Stimulated activated memory B cell treated with anti-CD40 and anti-IgM and Interleukin-4, amounts not matched to agents 10 μg/mL and 1 μg/mL and 100 μg/mL, for 72 hours (primary cell): ENCODE measurements at regions not wholly inside any gene's neighbourhood (a gene's known extent, or its start where the extent isn't known, plus 50 kb on each side); places are given as distances from the start of the nearest gene placed in this dataset.
"Not testable (repeated sequence)": the region's sequence is repeated elsewhere in the genome, so short reads cannot be mapped to it uniquely, and the experiment has no call there.

Experiments used
- ATAC-seq: fragments of 150-1000 bp; cut with Tn5 transposase; 2 replicates; pipeline ENCODE4 v1.10.0; 2021
- H3K27ac Mint-ChIP-seq: one replicate; pipeline ENCODE4 v1.8.0; 2022; ENCODE audit warnings: mild to moderate bottlenecking, mixed read lengths
- H3K27me3 Mint-ChIP-seq: one replicate; pipeline ENCODE4 v1.8.0; 2022; ENCODE audit warnings: mixed read lengths
- H3K36me3 Mint-ChIP-seq: one replicate; pipeline ENCODE4 v1.8.0; 2022; ENCODE audit warnings: mixed read lengths
- H3K4me1 Mint-ChIP-seq: one replicate; pipeline ENCODE4 v1.8.0; 2022; ENCODE audit warnings: mixed read lengths
- H3K4me3 Mint-ChIP-seq: one replicate; pipeline ENCODE4 v1.8.0; 2022; ENCODE audit warnings: mild to moderate bottlenecking, moderate library complexity, mixed read lengths
- H3K9me3 Mint-ChIP-seq: one replicate; pipeline ENCODE4 v1.8.0; 2022; ENCODE audit warnings: mixed read lengths

GRCh38 chr2:155539028-155539427 lies 793.5 kb downstream of the NR4A2 start:
- not testable (repeated sequence) for H3K4me1 Mint-ChIP-seq, H3K27ac Mint-ChIP-seq, H3K9me3 Mint-ChIP-seq, H3K4me3 Mint-ChIP-seq, ATAC-seq, H3K27me3 Mint-ChIP-seq, H3K36me3 Mint-ChIP-seq

GRCh38 chr2:155528034-155528433 lies 804.5 kb downstream of the NR4A2 start:
- no peak overlapping the region for H3K27ac Mint-ChIP-seq
- ATAC-seq, result no peak
- H3K36me3 Mint-ChIP-seq, result no peaks in the 10 kb centered on the region
- H3K4me1 Mint-ChIP-seq, result no peaks in the 10 kb centered on the region
- H3K27me3 Mint-ChIP-seq, result no peaks in the 10 kb centered on the region
- H3K9me3 Mint-ChIP-seq, result no peaks in the 10 kb centered on the region
- H3K4me3 Mint-ChIP-seq, result no peak overlapping the region

DNA sequence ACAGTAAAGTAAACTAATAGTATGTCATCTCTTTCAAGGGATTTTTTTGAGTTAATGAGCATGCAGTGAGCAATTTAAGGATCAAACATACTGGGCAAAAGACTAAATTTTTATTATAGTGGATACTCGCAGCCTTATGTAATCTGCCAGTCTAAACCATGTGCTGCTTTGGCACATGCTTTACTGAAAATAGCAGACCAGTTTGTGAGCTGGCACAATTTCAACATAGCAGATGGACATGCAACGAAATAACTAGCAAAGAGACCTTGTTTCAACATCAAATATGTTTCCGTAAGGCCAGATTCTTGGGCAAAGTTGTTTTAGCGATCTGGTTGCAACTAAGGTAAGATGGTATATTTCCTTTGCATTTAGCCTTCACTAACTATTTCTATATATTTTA lies 807.3 kb downstream of the NR4A2 start:
- Mint-ChIP-seq H3K4me3 (no peak overlapping the region), H3K36me3 (no peaks in the 10 kb centered on the region), H3K27me3 (no peaks in the 10 kb centered on the region), H3K9me3 (no peaks in the 10 kb centered on the region), H3K27ac (no peak overlapping the region), H3K4me1 (no peaks in the 10 kb centered on the region)
- no peak for ATAC-seq

- no peak for ATAC-seq
- Mint-ChIP-seq H3K27me3 (no peaks in the 10 kb centered on the region), H3K4me1 (no peaks in the 10 kb centered on the region), H3K9me3 (no peaks in the 10 kb centered on the region), H3K36me3 (no peaks in the 10 kb centered on the region), H3K27ac (no peak overlapping the region), H3K4me3 (no peak overlapping the region)
These were observed 812.9 kb downstream of the NR4A2 start for GRCh38 chr2:155519529-155520130.

GRCh38 chr2:155518094-155518493 lies 814.4 kb downstream of the NR4A2 start:
- no peaks in the 10 kb centered on the region for H3K27me3 Mint-ChIP-seq

DNA sequence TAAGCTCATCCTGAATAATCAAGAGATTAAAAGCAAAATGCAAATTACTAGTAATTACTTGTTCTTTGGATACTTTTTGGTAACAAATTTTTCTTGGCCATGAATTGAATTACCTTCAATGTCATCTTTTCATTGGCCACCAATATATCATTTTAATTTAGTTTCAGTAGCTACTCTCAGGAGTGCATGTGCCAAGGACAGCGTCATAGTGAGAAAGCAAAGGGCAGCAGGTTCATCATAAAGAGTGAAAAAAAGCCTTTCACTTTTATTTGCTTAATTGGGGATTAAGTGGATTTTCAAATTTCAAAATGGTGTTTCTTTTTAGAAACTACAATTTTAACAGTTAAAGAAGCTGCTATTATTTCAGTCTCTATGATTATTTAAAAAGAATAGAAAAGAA lies 815.2 kb downstream of the NR4A2 start:
- Mint-ChIP-seq H3K27ac (no peak overlapping the region), H3K4me3 (no peak overlapping the region), H3K36me3 (no peaks in the 10 kb centered on the region), H3K9me3 (peaks cover 3% of the 10 kb centered on the region), H3K27me3 (no peaks in the 10 kb centered on the region), H3K4me1 (no peaks in the 10 kb centered on the region)
- ATAC-seq, result no peak

More at GRCh38 chr2:155518094-155518493, 814.4 kb downstream of the NR4A2 start:
- Mint-ChIP-seq H3K36me3 (no peaks in the 10 kb centered on the region), H3K4me3 (no peak overlapping the region), H3K4me1 (no peaks in the 10 kb centered on the region), H3K27ac (no peak overlapping the region), H3K9me3 (peaks cover 3% of the 10 kb centered on the region)
- no peak for ATAC-seq

DNA sequence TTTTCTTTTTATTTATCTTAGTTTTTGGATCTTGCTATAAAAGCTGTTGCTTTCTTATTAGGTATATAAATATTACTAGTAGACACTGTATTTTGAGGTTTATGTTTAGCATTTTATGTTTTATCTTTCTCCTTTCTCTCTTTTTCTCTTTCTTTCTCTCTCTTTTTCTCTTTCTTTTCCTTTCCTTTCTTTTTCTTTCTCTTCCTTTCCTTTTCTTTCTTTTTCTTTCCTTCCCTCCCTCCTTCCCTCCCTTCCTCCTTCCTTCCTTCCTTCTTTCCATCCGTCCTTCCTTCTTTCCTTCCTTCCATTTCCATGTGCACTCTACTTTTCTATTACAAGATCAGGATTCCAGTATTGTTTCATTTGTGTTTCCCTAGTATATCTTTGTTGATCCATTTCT lies 814.8 kb downstream of the KCNJ3 start:
- H3K36me3 Mint-ChIP-seq, result no peaks in the 10 kb centered on the region
- no peaks in the 10 kb centered on the region for H3K4me1 Mint-ChIP-seq
- no peak for ATAC-seq
- H3K9me3 Mint-ChIP-seq, result peaks cover 3% of the 10 kb centered on the region
- no peak overlapping the region for H3K4me3 Mint-ChIP-seq
- H3K27ac Mint-ChIP-seq, result no peak overlapping the region
- H3K27me3 Mint-ChIP-seq, result no peaks in the 10 kb centered on the region

DNA sequence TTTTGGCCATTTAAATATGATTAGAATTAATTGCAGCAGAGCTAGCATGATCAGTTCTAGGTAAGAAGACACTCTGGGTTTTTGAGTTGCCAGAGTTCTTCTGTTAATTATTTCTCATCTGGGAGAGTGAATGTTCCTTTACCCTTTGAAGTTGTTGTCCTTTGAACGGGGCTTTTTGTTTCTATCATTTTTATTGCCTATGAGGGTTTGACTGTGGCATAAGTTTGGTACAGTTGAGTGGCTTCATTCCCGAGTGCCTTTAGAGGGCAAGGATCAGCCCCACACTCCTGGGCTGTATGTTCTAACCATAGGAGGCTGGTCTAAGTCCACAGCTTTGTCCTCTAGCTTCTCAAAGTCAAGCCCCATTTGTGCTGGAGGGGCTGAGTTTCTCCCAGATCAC lies 804.3 kb downstream of the KCNJ3 start:
- Mint-ChIP-seq H3K9me3 (peaks cover 5% of the 10 kb centered on the region), H3K4me1 (no peaks in the 10 kb centered on the region), H3K27ac (no peak overlapping the region), H3K36me3 (no peaks in the 10 kb centered on the region), H3K27me3 (no peaks in the 10 kb centered on the region), H3K4me3 (no peak overlapping the region)
- no peak for ATAC-seq

- no peak overlapping the region for H3K27ac Mint-ChIP-seq
- H3K4me3 Mint-ChIP-seq, result no peak overlapping the region
- peaks cover 7% of the 10 kb centered on the region for H3K9me3 Mint-ChIP-seq
- ATAC-seq, result no peak
- no peaks in the 10 kb centered on the region for H3K4me1 Mint-ChIP-seq
- H3K27me3 Mint-ChIP-seq, result no peaks in the 10 kb centered on the region
- H3K36me3 Mint-ChIP-seq, result no peaks in the 10 kb centered on the region
These were observed 799.6 kb downstream of the KCNJ3 start for GRCh38 chr2:155498106-155498505.

DNA sequence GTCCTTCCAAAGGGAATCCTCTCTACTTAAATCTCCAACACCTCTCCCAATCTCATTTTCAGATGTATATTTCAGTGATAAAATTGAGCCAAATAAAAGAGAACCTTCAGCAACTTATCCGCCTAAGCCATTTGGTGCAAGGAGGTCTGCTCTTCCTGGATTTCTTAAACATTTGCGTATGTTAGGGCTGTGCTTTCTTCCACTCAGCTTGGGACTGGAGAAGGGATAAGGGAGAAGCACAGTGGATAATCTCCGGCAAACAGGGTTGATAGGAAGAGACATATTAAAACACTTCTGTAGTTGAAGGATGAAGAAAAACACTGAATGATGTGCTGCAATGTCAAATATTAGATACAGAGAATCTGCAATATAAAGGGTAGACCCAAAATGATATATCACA lies 796.2 kb downstream of the KCNJ3 start:
- ATAC-seq, result no peak
- H3K27me3 Mint-ChIP-seq, result no peaks in the 10 kb centered on the region
- no peak overlapping the region for H3K4me3 Mint-ChIP-seq
- H3K27ac Mint-ChIP-seq, result no peak overlapping the region
- no peaks in the 10 kb centered on the region for H3K4me1 Mint-ChIP-seq
- peaks cover 3% of the 10 kb centered on the region for H3K9me3 Mint-ChIP-seq
- H3K36me3 Mint-ChIP-seq, result no peaks in the 10 kb centered on the region

DNA sequence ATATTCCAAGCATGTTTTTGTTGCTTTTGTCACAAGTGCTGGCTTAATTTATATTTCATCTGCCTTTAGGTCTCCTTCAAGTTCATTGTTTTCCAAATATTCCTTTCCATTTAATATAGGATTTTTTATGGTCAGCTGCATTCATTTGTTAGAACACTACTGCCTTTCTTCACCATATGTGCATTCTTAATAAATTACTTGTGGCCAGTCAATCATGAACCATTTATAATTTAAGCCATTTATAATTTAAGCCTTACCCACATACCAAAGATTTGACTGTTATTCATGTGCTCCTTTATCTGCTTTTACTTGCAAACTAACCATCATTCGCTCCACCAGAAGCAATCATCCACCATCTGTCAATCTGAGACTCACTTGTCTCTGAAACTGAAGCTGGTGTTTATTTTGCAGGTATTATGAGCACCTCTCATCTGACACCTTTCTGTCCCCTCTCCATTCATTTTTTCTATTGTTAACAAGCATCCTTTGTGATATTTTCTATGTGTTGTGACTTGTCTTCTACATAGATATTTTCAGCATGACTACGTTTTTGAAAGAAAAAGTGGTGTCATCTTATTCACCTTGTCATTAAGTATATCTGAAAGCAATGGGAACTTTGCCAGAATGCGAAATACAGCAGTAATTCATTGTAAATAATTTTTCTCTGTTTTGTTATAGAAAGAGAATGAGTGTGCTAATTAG lies 786.8 kb downstream of the KCNJ3 start:
- H3K9me3 Mint-ChIP-seq, result peaks cover 3% of the 10 kb centered on the region
- no peak overlapping the region for H3K4me3 Mint-ChIP-seq
- ATAC-seq, result no peak
- H3K27ac Mint-ChIP-seq, result no peak overlapping the region
- H3K36me3 Mint-ChIP-seq, result no peaks in the 10 kb centered on the region
- H3K4me1 Mint-ChIP-seq, result no peaks in the 10 kb centered on the region
- H3K27me3 Mint-ChIP-seq, result no peaks in the 10 kb centered on the region

DNA sequence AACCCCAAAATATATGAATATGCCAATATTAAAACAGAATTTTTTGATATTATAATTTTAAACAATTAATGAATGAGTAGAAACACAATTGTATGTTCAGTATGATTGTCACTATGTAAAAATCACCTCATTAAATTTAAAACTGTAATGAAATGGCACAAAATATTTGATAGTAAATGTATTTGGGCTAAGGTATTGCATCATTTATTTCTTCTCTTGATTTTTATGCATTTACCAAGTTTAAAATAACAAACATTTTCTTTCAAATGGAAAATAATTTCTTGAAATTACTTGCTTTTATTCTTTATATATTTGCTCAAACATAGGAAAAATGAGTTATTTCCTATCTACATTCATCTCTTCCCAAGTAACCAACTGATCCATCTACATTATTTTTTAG lies 782.6 kb downstream of the KCNJ3 start:
- Mint-ChIP-seq H3K4me1 (no peaks in the 10 kb centered on the region), H3K27ac (no peak overlapping the region), H3K4me3 (no peak overlapping the region), H3K27me3 (no peaks in the 10 kb centered on the region), H3K36me3 (no peaks in the 10 kb centered on the region), H3K9me3 (peaks cover 5% of the 10 kb centered on the region)
- no peak for ATAC-seq

- not testable (repeated sequence) for H3K36me3 Mint-ChIP-seq, H3K27ac Mint-ChIP-seq, H3K4me1 Mint-ChIP-seq, H3K27me3 Mint-ChIP-seq, H3K9me3 Mint-ChIP-seq, H3K4me3 Mint-ChIP-seq, ATAC-seq
These were observed 773.5 kb downstream of the KCNJ3 start for GRCh38 chr2:155472018-155472417.

GRCh38 chr2:155456222-155456621 lies 757.7 kb downstream of the KCNJ3 start:
- ATAC-seq, result no peak
- Mint-ChIP-seq H3K27me3 (no peaks in the 10 kb centered on the region), H3K27ac (no peak overlapping the region), H3K4me3 (no peak overlapping the region), H3K4me1 (no peaks in the 10 kb centered on the region), H3K9me3 (no peaks in the 10 kb centered on the region), H3K36me3 (no peaks in the 10 kb centered on the region)

- H3K36me3 Mint-ChIP-seq, result no peaks in the 10 kb centered on the region
- peaks cover 6% of the 10 kb centered on the region for H3K9me3 Mint-ChIP-seq
- no peak overlapping the region for H3K4me3 Mint-ChIP-seq
- no peaks in the 10 kb centered on the region for H3K4me1 Mint-ChIP-seq
- no peak overlapping the region for H3K27ac Mint-ChIP-seq
- H3K27me3 Mint-ChIP-seq, result no peaks in the 10 kb centered on the region
- ATAC-seq, result no peak
These were observed 744.4 kb downstream of the KCNJ3 start for GRCh38 chr2:155442755-155443372.

DNA sequence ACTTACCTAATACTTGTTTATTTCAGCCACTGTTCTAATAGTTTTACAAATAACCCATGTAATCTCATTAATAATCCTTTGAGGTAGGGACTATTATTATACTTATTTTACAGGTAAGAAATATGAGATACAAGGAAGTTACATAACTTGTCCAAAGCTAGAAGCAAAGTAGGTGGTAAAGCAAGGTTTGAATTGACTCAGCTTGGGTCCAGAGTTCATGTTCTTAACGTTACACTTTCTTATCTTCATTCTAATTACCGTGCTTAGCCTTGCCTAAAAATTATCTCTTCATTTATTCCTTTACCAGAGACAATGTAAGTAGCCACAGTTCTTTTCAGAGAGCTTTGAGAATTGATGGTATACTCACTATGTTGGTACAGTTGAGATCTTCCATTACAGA lies 743.6 kb downstream of the KCNJ3 start:
- H3K27me3 Mint-ChIP-seq, result no peaks in the 10 kb centered on the region
- no peaks in the 10 kb centered on the region for H3K36me3 Mint-ChIP-seq
- no peak overlapping the region for H3K4me3 Mint-ChIP-seq
- H3K9me3 Mint-ChIP-seq, result peaks cover 10% of the 10 kb centered on the region
- no peak overlapping the region for H3K27ac Mint-ChIP-seq
- ATAC-seq, result no peak
- no peaks in the 10 kb centered on the region for H3K4me1 Mint-ChIP-seq
